ENCODE measurements at regions not wholly inside any gene's neighbourhood (a gene's known extent, or its start where the extent isn't known, plus 50 kb on each side); places are given as distances from the start of the nearest gene placed in this dataset.

- Histone ChIP-seq H3K4me1 (peaks cover 3 to 8% of the 10 kb centered on the region in 2 donors), H3K27me3 (no peaks in the 10 kb centered on the region), H3K4me3 (no peak overlapping the region), H3K9me3 (peaks cover 0 to 4% of the 10 kb centered on the region in 2 donors), H3K27ac (no peak overlapping the region), H3K36me3 (no peaks in the 10 kb centered on the region)
- intact Hi-C loops (cut with DNase I): no loop called here
- TF ChIP-seq CTCF (IDR thresholded peaks at IDR 0.05): no peak
- DNase-seq (ENCODE audit: low spot score in 2 of 2): no peak
Observed at GRCh38 chr2:215667585-215668377, 231.9 kb upstream of the FN1 start.

- H3K4me1 ChIP-seq: peaks cover 3 to 8% of the 10 kb centered on the region in 2 donors
- intact Hi-C loops (cut with DNase I): no loop called here
- H3K4me3 ChIP-seq: no peak overlapping the region
Observed at GRCh38 chr2:215664847-215665525, 229.1 kb upstream of the FN1 start.

GRCh38 chr2:215662715-215663114, 226.8 kb upstream of the FN1 start:
- Histone ChIP-seq H3K27ac (no peak overlapping the region), H3K4me3 (no peak overlapping the region), H3K9me3 (no peaks in the 10 kb centered on the region), H3K27me3 (no peaks in the 10 kb centered on the region), H3K4me1 (peaks cover 6 to 18% of the 10 kb centered on the region in 2 donors), H3K36me3 (no peaks in the 10 kb centered on the region)
- DNase-seq (ENCODE audit: low spot score in 2 of 2): no peak
- intact Hi-C loops (cut with DNase I): no loop called here
- no peak for TF ChIP-seq CTCF (IDR thresholded peaks at IDR 0.05)

More at GRCh38 chr2:215664847-215665525, 229.1 kb upstream of the FN1 start:
- Histone ChIP-seq H3K9me3 (no peaks in the 10 kb centered on the region), H3K36me3 (no peaks in the 10 kb centered on the region), H3K27ac (peak overlapping the region; percentile 64 to 66), H3K27me3 (no peaks in the 10 kb centered on the region)
- peak in 1 of 2 donors; percentile 75 for DNase-seq (ENCODE audit: low spot score in 2 of 2)
- TF ChIP-seq CTCF (IDR thresholded peaks at IDR 0.05): no peak

- TF ChIP-seq CTCF (IDR thresholded peaks at IDR 0.05): no peak
- H3K9me3 ChIP-seq: no peaks in the 10 kb centered on the region
- H3K27me3 ChIP-seq: no peaks in the 10 kb centered on the region
- DNase-seq (ENCODE audit: low spot score in 2 of 2): no peak
- H3K4me1 ChIP-seq: peaks cover 6 to 22% of the 10 kb centered on the region in 2 donors
- no peak overlapping the region for H3K27ac ChIP-seq
- H3K4me3 ChIP-seq: no peak overlapping the region
- no peaks in the 10 kb centered on the region for H3K36me3 ChIP-seq
- intact Hi-C loops (cut with DNase I): no loop called here
Observed at GRCh38 chr2:215660687-215661086, 224.8 kb upstream of the FN1 start.

GRCh38 chr2:215659650-215660049, 223.8 kb upstream of the FN1 start:
- Histone ChIP-seq H3K9me3 (no peaks in the 10 kb centered on the region), H3K27me3 (no peaks in the 10 kb centered on the region), H3K27ac (no peak overlapping the region), H3K4me3 (no peak overlapping the region), H3K36me3 (no peaks in the 10 kb centered on the region), H3K4me1 (peaks cover 3 to 20% of the 10 kb centered on the region in 2 donors)
- intact Hi-C loops (cut with DNase I): loop anchor here (2.0 kb wide), 2 partner anchors 33 to 223 kb away; partner anchors contain the start of gene FN1
- TF ChIP-seq CTCF (IDR thresholded peaks at IDR 0.05): no peak
- no peak for DNase-seq (ENCODE audit: low spot score in 2 of 2)

All from ascending aorta (tissue), 2 donors.